22Rv1 (cell line): ENCODE measurements at regions not wholly inside any gene's neighbourhood (a gene's known extent, or its start where the extent isn't known, plus 50 kb on each side); places are given as distances from the start of the nearest gene placed in this dataset.

Source experiments
- ZFX ChIP-seq: fragments of 450-650 bp; IDR thresholded peaks from 2 replicates; pipeline ENCODE4 v1.6.1; 2017; ENCODE audit warnings: antibody characterized with exemption, borderline replicate concordance
- TF ChIP-seq, protein P1 (sequence below): fragments of 450-650 bp; IDR thresholded peaks from 2 replicates; pipeline ENCODE4 v1.5.1; 2017; ENCODE audit warnings: mild to moderate bottlenecking

DNA sequence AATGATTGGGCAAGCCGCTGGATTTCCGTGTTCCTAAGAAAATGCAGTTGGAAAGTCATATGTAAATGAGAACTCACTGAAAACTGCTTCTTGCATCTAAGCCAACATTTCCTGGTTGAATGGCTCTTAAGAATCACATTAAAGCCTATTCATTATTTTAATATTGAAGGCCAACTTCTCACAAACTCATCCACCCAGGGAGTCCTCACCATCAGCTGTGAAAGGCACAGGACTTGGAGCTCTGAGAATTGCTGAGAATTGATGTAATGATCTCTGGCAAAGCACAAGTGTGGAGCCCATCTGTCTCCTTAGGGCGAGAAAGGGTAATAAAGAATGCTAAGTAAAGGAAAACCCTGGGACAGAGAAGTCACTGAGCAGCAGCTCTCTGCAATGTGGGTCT, 55.9 kb upstream of the APCDD1 start:
- TF ChIP-seq, protein P1, sequence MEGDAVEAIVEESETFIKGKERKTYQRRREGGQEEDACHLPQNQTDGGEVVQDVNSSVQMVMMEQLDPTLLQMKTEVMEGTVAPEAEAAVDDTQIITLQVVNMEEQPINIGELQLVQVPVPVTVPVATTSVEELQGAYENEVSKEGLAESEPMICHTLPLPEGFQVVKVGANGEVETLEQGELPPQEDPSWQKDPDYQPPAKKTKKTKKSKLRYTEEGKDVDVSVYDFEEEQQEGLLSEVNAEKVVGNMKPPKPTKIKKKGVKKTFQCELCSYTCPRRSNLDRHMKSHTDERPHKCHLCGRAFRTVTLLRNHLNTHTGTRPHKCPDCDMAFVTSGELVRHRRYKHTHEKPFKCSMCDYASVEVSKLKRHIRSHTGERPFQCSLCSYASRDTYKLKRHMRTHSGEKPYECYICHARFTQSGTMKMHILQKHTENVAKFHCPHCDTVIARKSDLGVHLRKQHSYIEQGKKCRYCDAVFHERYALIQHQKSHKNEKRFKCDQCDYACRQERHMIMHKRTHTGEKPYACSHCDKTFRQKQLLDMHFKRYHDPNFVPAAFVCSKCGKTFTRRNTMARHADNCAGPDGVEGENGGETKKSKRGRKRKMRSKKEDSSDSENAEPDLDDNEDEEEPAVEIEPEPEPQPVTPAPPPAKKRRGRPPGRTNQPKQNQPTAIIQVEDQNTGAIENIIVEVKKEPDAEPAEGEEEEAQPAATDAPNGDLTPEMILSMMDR: no peak
- no peak for TF ChIP-seq ZFX
